Hepatocyte (in vitro differentiated cells): ENCODE measurements at regions not wholly inside any gene's neighbourhood (a gene's known extent, or its start where the extent isn't known, plus 50 kb on each side); places are given as distances from the start of the nearest gene placed in this dataset.
"Not testable (repeated sequence)": the region's sequence is repeated elsewhere in the genome, so short reads cannot be mapped to it uniquely, and the experiment has no call there.

Experiments used
- CTCF ChIP-seq: fragments of 200-600 bp; sonication (generic); IDR thresholded peaks from 2 replicates; pipeline ENCODE4 v1.5.1; 2016; ENCODE audit warnings: antibody characterized with exemption, mild to moderate bottlenecking; ENCODE audit not compliant: poor library complexity
- EZH2 ChIP-seq: fragments of 200-600 bp; sonication (generic); IDR thresholded peaks from 2 replicates; pipeline ENCODE4 v1.6.1; 2016; ENCODE audit warnings: antibody characterized with exemption, mild to moderate bottlenecking, borderline replicate concordance
- EZH2phosphoT487 ChIP-seq: fragments of 200-600 bp; sonication (generic); IDR thresholded peaks from one replicate; pipeline ENCODE4 v1.6.1; 2018; ENCODE audit warnings: antibody characterized with exemption, mild to moderate bottlenecking, low read depth, moderate library complexity; ENCODE audit not compliant: unreplicated experiment, severe bottlenecking

GRCh38 chr17:26965898-26966624, 327.9 kb upstream of the WSB1 start:
- not testable (repeated sequence) for TF ChIP-seq CTCF, EZH2phosphoT487, EZH2
